ENCODE measurements at regions not wholly inside any gene's neighbourhood (a gene's known extent, or its start where the extent isn't known, plus 50 kb on each side); places are given as distances from the start of the nearest gene placed in this dataset.

- Histone ChIP-seq H3K4me3 (no peak overlapping the region), H3K27ac (no peak overlapping the region), H3K36me3 (no peaks in the 10 kb centered on the region), H3K4me1 (no peaks in the 10 kb centered on the region), H3K9me3 (no peaks in the 10 kb centered on the region), H3K27me3 (no peaks in the 10 kb centered on the region)
- DNase-seq (ENCODE audit: low spot score in 2 of 2): no peak
- no peak for TF ChIP-seq EP300 (IDR thresholded peaks at IDR 0.05)
- WGBS, 2 donors: 93% methylated on average over 4 of the region's 4 CpGs
These were observed 334.6 kb upstream of the IRX1 start for GRCh38 chr5:3261081-3261480.

- H3K27ac ChIP-seq: no peak overlapping the region
- no peaks in the 10 kb centered on the region for H3K9me3 ChIP-seq
- DNase-seq (ENCODE audit: low spot score in 2 of 2): no peak
- no peaks in the 10 kb centered on the region for H3K36me3 ChIP-seq
- TF ChIP-seq EP300 (IDR thresholded peaks at IDR 0.05): no peak
- no peak overlapping the region for H3K4me3 ChIP-seq
- no peaks in the 10 kb centered on the region for H3K4me1 ChIP-seq
- 68 to 74% methylated on average over 9 of the region's 9 CpGs for WGBS, 2 donors
- no peaks in the 10 kb centered on the region for H3K27me3 ChIP-seq
These were observed 337.6 kb upstream of the IRX1 start for GRCh38 chr5:3258050-3258449.

DNA sequence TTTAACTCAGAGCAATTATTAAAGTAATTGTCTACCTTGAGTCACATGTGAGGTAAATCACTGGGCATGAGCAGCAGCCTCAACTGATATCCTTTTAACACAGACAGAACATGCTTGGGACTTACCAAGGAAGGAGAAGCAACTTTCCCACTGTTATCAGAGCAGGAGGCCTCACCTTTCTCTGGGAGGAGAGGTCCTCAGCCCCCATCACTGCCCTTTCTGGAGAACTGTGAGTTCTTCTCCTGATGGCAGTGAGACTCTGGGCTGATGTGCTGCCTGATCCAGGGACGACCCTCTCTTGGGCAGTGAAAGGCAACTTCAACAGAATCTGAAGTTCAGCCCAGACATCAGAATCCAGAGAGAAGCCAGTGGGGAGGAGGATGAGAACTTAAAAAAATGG is 343.4 kb upstream of the IRX1 start:
- no peaks in the 10 kb centered on the region for H3K4me1 ChIP-seq
- DNase-seq (ENCODE audit: low spot score in 2 of 2): no peak
- H3K27ac ChIP-seq: no peak overlapping the region
- H3K4me3 ChIP-seq: no peak overlapping the region
- H3K36me3 ChIP-seq: no peaks in the 10 kb centered on the region
- peaks cover 0 to 6% of the 10 kb centered on the region in 2 donors for H3K27me3 ChIP-seq
- H3K9me3 ChIP-seq: no peaks in the 10 kb centered on the region
- WGBS, 2 donors: 59 to 76% methylated on average over 1 of the region's 1 CpG
- TF ChIP-seq CTCF (IDR thresholded peaks at IDR 0.05) (no peak), EP300 (IDR thresholded peaks at IDR 0.05) (no peak), POLR2A (IDR thresholded peaks at IDR 0.05) (no peak)

DNA sequence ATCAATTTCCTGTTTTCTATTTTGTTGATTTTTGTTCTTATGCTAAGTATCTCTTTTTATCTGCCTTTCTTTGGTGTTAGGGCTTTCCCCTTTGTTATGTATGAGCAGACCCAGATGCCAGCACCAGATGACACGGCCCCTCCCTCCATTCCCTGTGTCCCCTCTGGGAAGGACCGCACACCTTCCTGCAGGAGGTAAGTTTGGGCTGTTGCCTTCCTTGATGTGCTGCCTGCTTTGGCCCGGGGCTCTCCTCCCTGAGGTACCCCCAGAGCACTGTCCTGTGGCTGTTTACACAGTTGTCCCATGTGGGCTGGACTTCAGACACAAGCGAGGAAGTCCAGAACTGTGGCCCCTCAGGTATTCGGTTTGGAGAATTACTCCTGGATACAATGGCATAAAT is 343.8 kb upstream of the IRX1 start:
- no peaks in the 10 kb centered on the region for H3K9me3 ChIP-seq
- H3K4me3 ChIP-seq: no peak overlapping the region
- no peak overlapping the region for H3K27ac ChIP-seq
- H3K36me3 ChIP-seq: no peaks in the 10 kb centered on the region
- DNase-seq (ENCODE audit: low spot score in 2 of 2): no peak
- H3K4me1 ChIP-seq: no peaks in the 10 kb centered on the region
- H3K27me3 ChIP-seq: peaks cover 0 to 6% of the 10 kb centered on the region in 2 donors
- 30 to 31% methylated on average over 4 of the region's 5 CpGs for WGBS, 2 donors
- TF ChIP-seq POLR2A (IDR thresholded peaks at IDR 0.05) (no peak), EP300 (IDR thresholded peaks at IDR 0.05) (no peak)

DNA sequence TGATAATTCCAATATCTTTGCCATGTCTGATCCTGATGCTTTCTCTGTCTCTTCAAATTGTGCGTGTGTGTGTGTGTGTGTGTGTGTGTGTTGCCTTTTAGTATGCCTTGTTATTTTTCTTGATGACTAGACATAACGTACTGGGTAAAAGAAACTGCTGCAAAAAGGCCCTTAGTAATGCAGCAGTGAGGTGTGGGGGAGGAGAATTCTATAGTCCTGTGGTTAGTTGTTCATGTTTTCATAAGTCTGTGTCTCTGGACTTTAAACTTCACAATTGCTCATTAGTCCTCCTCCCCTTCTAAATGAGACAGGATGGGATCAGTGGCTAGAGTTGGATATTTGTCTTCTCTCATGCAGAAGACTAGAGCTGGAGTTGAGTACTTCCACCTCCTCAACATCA is 346.2 kb upstream of the IRX1 start:
- 68 to 77% methylated on average over 2 of the region's 2 CpGs for WGBS, 2 donors
- H3K27me3 ChIP-seq: peaks cover 0 to 6% of the 10 kb centered on the region in 2 donors
- no peak overlapping the region for H3K27ac ChIP-seq
- no peak overlapping the region for H3K4me3 ChIP-seq
- peaks cover 0 to 8% (median 0%) of the 10 kb centered on the region in 4 donors for H3K9me3 ChIP-seq
- no peaks in the 10 kb centered on the region for H3K36me3 ChIP-seq
- DNase-seq (ENCODE audit: low spot score in 2 of 2): no peak
- no peaks in the 10 kb centered on the region for H3K4me1 ChIP-seq
- TF ChIP-seq POLR2A (IDR thresholded peaks at IDR 0.05): no peak
- no peak for TF ChIP-seq EP300 (IDR thresholded peaks at IDR 0.05)
- TF ChIP-seq CTCF (IDR thresholded peaks at IDR 0.05): no peak

GRCh38 chr5:3237276-3237868 is 358.3 kb upstream of the IRX1 start:
- no peaks in the 10 kb centered on the region for H3K4me1 ChIP-seq
- TF ChIP-seq CTCF (IDR thresholded peaks at IDR 0.05) (no peak), POLR2A (IDR thresholded peaks at IDR 0.05) (no peak), EP300 (IDR thresholded peaks at IDR 0.05) (no peak)
- WGBS, 2 donors: 88 to 91% methylated on average over 6 to 10 of the region's 11 CpGs
- no peak overlapping the region for H3K4me3 ChIP-seq
- DNase-seq (ENCODE audit: low spot score in 2 of 2): no peak
- peaks cover 0 to 33% (median 0%) of the 10 kb centered on the region in 4 donors for H3K9me3 ChIP-seq
- no peaks in the 10 kb centered on the region for H3K36me3 ChIP-seq
- no peak overlapping the region for H3K27ac ChIP-seq
- H3K27me3 ChIP-seq: no peaks in the 10 kb centered on the region

- no peak for TF ChIP-seq EP300 (IDR thresholded peaks at IDR 0.05)
- TF ChIP-seq CTCF (IDR thresholded peaks at IDR 0.05): no peak
- TF ChIP-seq POLR2A (IDR thresholded peaks at IDR 0.05): no peak
- DNase-seq (ENCODE audit: low spot score in 2 of 2): no peak
- Histone ChIP-seq H3K4me1 (no peaks in the 10 kb centered on the region), H3K27me3 (no peaks in the 10 kb centered on the region), H3K36me3 (no peaks in the 10 kb centered on the region), H3K4me3 (no peak overlapping the region), H3K9me3 (peaks cover 0 to 17% (median 0%) of the 10 kb centered on the region in 4 donors), H3K27ac (no peak overlapping the region)
- 94% methylated on average over 9 of the region's 9 CpGs for WGBS, 2 donors
These were observed 361.1 kb upstream of the IRX1 start for GRCh38 chr5:3234566-3234965.

Measured in tibial nerve (tissue), 4 donors.